ENCODE measurements at regions not wholly inside any gene's neighbourhood (a gene's known extent, or its start where the extent isn't known, plus 50 kb on each side); places are given as distances from the start of the nearest gene placed in this dataset.
"Not testable (repeated sequence)": the region's sequence is repeated elsewhere in the genome, so short reads cannot be mapped to it uniquely, and the experiment has no call there.

DNA sequence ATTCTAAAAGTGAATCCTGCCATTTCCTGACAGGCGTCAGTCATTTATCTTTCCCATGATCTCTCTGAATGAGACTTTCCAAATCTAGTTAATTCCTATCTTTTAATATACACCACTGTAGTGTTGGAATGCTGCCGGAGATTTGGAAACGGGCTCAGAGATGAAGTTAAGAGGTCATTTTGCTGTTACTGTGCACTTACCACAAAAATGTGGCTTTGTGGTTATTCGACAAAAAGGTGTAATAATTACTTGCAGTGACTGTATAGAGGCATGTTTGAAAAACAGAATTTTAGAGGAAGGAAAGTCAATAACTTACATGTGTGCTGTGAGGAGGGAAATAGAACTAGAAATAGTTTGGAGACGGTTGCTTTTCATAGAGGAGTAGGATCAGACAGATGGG, 460.2 kb upstream of the BTBD3 start:
- DNase-seq (ENCODE audit: low spot score) = no peak

DNA sequence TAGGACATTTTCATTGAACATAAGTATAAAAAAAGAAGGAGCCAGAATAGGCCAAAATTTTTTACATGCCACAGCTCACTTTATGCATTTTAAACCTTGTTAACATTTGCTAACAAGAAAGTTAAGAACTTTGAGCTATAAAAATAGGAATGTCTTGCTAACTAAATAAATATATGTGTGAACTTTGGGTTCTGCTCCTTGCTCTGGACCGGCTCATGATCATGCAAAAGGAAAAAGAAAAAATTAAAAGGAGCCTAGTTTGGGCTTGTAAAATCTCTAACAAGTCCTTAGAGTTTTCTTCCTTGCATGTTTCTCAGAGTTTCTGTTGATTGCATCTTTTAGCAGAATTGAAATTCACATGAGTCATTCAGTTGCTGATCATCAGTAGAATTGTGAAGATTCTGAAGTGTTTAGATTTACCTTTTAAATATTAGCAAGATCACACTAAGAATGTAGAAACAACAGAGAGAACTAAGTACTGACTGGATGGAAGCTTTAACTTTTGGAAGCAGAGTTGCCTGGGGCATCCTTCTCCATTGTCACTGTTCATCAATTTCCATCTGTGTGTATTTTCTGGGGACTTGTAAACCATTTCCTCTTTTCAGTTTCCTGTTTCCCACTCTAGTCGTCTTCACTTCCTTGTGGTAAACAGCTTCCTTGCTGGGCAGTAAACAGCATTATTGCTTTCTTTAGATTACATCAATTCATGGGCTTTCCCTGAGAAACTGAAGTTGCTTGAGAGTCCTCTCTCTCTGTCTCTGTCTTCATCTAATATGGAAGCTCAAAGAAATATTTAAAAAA, 458.4 kb upstream of the BTBD3 start:
- DNase-seq (ENCODE audit: low spot score) = no peak

DNA sequence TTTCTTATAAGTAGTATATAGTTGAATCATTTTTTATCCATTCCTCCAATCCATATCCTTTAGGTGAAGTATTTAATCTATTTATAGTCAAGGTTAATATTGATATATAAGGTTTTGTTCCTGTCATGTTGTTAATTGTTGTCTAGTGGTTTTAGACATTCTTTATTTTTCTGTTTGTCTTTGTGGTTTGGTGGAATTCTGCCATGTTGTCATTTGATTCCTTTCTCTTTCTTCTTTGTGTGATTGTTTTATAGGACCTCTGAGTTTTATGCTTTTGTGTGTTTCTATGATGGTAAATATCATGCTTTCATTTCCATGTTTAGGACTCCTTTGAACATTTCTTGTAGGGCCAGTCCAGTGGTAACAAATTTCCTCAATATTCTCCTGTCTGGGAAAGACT, 450.3 kb upstream of the BTBD3 start:
- no peak for DNase-seq (ENCODE audit: low spot score)

DNA sequence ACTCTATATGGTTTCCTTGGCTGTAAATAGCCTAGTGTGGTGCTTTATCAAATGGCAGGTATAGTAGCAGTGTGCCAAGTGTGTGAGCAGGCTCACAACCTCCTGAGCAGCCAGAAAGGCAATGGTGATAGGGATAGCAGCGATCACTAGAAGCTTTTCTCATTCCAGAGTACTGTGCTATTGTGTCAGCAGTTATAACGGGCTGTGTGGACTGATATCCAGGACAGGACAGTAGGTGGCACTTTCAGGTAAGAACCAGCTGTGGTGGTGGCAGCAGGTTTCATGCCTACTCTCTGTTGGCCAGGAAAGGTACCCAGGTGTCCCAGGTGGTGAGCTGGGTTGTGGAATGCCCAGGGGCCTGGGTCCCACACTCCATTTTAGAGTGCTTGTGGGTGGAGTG, 448.8 kb upstream of the BTBD3 start:
- DNase-seq (ENCODE audit: low spot score) = no peak

GRCh38 chr20:11469795-11470435, 447.8 kb upstream of the BTBD3 start:
- DNase-seq (ENCODE audit: low spot score) = no peak

DNA sequence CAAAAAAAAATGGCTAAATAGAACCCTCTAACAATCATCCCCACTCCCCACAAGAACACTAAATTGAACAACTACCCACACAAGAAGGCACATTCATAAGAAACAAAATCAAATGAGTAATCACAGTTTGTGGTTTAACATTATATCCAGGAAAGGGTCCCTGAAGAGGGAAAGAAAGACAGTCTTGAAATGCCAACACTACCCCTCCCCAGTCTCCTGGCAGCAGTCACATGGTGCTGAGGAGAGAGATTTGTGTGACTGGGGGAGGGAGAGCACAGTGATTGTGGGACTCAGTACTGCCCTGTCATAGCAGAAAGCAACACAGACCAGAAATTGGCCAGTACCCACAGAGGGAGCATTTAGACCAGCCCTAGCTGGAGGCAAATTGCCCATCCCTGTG, 443.7 kb upstream of the BTBD3 start:
- no peak for DNase-seq (ENCODE audit: low spot score)

GRCh38 chr20:11483697-11484096, 434.0 kb upstream of the BTBD3 start:
- DNase-seq (ENCODE audit: low spot score) = no peak

DNA sequence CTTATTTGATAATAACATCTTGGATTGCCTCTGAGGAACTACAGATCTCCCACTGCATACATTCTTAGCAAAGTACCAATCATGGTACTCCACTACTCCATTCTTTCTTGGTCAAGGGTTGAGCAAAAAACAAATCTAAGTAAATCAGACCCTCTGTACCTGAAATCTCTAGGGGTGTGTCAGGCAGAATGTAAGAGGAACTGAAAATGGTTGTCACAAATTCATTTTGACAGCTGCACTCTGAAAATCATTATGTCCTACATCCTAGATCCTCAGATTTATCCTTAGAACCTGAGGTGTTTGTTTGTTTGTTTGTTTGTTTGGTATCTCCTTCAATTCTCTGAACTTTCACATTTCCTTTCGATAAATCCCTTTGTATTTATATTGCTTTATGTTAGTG, 433.2 kb upstream of the BTBD3 start:
- no peak for DNase-seq (ENCODE audit: low spot score)

DNA sequence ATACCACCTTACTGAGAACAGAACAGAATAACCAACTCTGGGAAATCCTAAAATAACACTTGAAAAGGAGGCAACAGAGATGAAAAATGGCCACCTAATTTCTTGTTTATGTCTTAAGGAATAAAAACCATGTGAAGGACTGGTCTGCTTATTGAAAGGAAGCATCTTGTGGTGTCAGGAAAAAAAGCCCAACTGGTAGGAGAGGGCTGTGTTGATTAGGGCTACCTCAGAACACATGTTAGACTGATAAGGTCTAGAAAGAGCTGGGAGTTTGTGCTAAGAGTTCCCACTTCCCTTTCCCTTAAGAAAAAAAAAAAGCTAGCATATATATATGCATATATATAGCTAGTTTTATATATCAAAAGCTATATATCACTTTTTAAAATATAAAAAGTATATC, 425.3 kb upstream of the BTBD3 start:
- DNase-seq (ENCODE audit: low spot score) = no peak

DNA sequence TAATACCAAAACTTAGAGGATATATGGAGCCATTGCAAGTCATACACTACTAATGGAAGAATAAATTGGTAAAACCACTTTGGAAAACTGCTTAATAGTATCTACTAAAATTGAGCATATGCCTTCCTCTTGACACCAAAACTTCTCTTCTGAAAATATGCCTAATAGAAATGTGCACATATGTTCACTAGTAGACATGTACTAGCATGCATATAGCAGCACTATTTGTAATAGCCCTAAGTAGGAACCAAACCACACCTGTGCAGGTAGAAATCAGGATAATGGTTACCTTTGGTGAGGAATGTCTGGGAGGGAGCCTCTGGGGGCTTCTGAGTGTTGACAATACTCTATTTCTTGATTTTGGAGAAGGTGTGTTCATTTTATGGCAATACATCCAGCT, 424.8 kb upstream of the BTBD3 start:
- no peak for DNase-seq (ENCODE audit: low spot score)

GRCh38 chr20:11496380-11496779, 421.3 kb upstream of the BTBD3 start:
- no peak for DNase-seq (ENCODE audit: low spot score)

DNA sequence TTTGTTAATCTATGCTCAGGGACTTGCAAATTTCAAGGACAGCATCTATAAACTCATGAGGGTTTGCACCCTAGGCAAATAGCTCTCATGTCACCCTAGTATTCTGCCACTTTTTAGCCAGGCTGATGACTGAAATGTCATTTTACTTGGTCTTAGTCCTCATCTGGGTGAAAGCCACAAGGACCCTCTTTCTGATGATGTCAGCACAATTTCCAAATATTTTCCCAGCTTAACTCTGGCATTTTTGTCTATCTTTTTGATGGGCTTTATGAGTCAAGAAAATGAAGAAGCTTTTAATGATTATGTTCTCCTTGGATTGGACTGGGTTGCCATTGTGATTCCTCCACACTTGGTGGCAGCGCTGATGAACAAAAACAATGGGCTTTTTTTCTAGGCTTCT, 420.1 kb upstream of the BTBD3 start:
- DNase-seq (ENCODE audit: low spot score) = no peak

GRCh38 chr20:11499101-11499634, 418.5 kb upstream of the BTBD3 start:
- no peak for DNase-seq (ENCODE audit: low spot score)

DNA sequence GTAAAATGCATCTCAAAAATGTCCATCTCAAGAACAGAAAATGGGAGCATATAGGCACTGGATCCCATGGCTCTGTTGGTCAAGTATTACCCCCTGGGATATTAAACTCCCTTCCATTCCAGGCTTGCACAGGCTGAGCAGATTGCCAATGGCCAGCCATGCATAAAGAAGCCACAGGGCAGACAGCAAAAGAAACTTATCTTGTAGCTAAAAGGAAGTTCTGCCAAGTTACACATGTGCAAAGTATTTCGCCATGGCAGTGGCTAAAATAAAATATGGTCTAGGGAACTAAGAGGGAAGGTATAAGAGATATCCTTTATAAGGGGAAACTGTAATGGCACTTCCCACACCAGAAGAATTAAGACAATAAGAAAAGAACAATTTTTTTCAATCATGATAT, 415.6 kb upstream of the BTBD3 start:
- no peak for DNase-seq (ENCODE audit: low spot score)

DNA sequence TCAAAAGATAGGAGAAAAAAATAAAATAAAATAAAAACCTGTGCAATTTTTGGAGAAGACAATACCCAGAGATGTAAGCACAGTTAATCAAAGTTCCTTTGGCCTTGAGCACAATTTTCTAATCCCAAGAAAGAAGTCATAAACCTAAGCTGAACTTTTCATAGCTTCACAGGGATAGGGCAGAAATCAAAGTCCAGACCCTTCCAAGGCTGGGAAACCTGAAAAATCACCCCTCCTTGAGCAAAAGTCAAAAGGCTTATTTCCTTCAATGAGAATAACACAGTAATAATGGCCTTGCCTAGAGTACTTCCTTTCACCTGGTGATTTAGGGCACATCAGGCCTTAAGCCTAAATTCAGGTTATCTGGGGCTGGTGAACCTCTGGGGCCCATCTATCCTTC, 415.0 kb upstream of the BTBD3 start:
- DNase-seq (ENCODE audit: low spot score) = no peak

- no peak for DNase-seq (ENCODE audit: low spot score)
Measured at GRCh38 chr20:11509776-11510175, 407.9 kb upstream of the BTBD3 start.

DNA sequence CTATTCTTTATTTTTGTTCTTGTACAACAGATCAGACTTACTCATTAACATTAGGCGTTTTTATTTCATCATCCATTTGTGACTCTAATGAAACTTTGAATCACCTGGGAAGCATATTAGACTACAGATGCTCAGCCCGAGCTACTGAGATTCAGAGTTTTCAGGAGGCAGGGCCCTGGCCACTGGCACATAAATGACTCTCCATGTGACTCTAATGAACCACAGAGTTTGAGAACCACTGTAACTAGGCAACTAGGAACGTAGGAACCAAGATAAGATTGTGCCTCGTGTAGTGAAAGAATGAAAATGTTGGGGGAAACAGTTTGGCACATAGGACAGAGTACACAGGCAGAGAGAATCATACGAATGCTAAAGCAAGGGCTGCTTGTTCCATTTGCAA, 405.9 kb upstream of the BTBD3 start:
- DNase-seq (ENCODE audit: low spot score) = no peak

DNA sequence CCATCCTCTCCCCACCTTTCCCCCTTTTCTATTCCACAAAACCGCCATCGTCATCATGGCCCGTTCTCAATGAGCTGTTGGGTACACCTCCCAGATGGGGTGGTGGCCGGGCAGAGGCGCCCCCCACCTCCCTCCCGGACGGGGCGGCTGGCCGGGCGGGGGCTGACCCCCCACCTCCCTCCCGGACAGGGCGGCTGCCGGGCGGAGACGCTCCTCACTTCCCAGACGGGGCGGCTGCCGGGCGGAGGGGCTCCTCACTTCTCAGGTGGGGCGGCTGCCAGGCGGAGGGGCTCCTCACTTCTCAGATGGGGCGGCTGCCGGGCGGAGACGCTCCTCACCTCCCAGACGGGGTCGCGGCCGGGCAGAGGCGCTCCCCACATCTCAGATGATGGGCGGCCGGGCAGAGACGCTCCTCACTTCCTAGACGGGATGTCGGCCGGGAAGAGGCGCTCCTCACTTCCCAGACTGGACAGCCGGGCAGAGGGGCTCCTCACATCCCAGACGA, 404.4 kb upstream of the BTBD3 start:
- not testable (repeated sequence) for DNase-seq (ENCODE audit: low spot score)

- no peak for DNase-seq (ENCODE audit: low spot score)
Measured at GRCh38 chr20:11516448-11516847, 401.2 kb upstream of the BTBD3 start.

DNA sequence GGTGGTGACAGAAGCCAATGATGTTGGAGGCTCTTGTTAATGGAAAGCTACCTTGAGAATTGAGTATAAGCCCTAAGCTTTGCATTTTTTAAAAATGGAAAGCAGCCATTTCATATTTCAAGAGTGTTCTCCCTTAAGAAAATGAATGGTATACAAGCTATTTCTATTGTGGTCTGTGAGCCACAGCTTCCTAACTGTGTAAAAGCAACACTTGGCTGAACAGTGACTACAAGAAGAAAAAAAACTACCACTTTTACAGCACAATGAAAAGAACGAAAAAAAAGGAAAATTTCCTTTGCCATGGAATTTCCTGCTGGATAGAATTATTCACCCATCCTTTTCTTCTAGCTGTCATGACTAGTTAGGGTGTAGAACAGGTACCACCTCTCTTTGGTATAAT, 397.1 kb upstream of the BTBD3 start:
- no peak for DNase-seq (ENCODE audit: low spot score)

- no peak for DNase-seq (ENCODE audit: low spot score)
Measured at GRCh38 chr20:11521476-11522365, 396.0 kb upstream of the BTBD3 start.

GRCh38 chr20:11522366-11522741, 395.3 kb upstream of the BTBD3 start:
- DNase-seq (ENCODE audit: low spot score) = no peak

- DNase-seq (ENCODE audit: low spot score) = no peak
Measured at GRCh38 chr20:11529047-11529446, 388.6 kb upstream of the BTBD3 start.
